MG63 (cell line): ENCODE measurements at regions not wholly inside any gene's neighbourhood (a gene's known extent, or its start where the extent isn't known, plus 50 kb on each side); places are given as distances from the start of the nearest gene placed in this dataset.

ENCODE experiments used
- DNase-seq: peaks from one replicate; pipeline ENCODE4 v3.0.0-alpha.2; 2020
- H3K27me3 ChIP-seq: fragments of 250-450 bp; sonication (Bioruptor Pico); 2 replicates; pipeline ENCODE4 v1.5.1; 2020; ENCODE audit warnings: mild to moderate bottlenecking, moderate library complexity
- H3K36me3 ChIP-seq: fragments of 250-450 bp; sonication (Bioruptor Pico); 2 replicates; pipeline ENCODE4 v1.5.1; 2020; ENCODE audit warnings: mild to moderate bottlenecking, moderate library complexity
- H3K4me3 ChIP-seq: fragments of 250-450 bp; sonication (Bioruptor Pico); 2 replicates; pipeline ENCODE4 v1.5.1; 2020; ENCODE audit warnings: mild to moderate bottlenecking, moderate library complexity
- H3K9me3 ChIP-seq: fragments of 250-450 bp; sonication (Bioruptor Pico); 2 replicates; pipeline ENCODE4 v1.5.1; 2020; ENCODE audit warnings: mild to moderate bottlenecking, moderate library complexity

DNA sequence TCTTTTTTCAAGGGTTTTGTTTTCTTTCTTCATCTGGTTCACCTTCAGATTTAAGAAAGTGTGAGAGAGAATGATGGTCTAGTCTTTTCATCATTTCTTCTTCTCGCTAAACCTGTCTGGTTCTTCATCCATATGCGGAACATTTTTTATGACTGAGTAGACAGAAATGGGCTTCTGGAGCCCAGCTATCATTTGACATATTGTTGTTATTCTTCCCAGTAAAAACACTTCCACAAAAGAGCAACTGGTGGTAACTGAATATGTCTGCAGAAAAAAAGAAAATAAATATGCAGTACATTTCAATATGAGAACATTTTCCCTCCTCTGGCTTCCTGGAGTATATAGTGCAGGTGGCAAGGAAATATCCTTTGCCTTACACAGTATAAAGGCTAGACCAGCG, 209.5 kb downstream of the JCAD start:
- no peaks in the 10 kb centered on the region for H3K9me3 ChIP-seq
- no peaks in the 10 kb centered on the region; the same call in 1 of the 2 replicates for H3K36me3 ChIP-seq
- H3K4me3 ChIP-seq, result peak overlapping the region; percentile 21; the same call in 1 of the 2 replicates
- H3K27me3 ChIP-seq, result no peaks in the 10 kb centered on the region
- DNase-seq, result no peak

DNA sequence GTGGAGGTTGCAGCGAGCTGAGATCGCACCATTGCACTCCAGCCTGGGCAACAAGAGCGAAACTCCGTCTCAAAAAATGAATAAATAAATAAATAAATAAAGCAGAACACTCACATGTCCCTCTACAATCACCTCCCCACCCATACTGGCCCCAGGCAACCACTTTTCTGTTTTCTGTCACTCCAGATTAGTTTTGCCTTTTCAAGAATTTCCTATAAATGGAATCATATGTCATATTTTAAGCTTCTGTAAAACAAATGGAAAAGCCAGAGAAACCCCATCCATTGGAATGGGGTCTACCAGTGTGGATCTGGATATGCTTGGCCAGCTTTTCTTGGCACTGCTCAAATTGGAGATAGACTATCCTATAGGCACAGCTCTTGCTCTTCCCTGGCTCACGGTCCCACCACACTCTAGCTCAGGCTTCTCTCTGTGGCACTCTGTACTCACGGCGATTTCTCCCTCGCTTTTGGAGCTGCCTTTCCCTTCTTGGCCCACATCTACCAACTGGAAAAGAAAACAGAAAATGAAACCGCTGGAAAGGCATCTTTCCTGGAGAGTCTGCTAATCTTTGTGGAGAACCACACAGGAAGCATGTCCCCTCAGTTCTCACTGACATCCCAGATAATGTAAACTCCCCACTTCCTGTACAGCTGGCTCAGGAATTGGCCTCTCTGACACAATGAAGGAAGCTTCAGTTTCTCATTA, 210.1 kb downstream of the JCAD start:
- Histone ChIP-seq H3K27me3 (no peaks in the 10 kb centered on the region), H3K4me3 (peak overlapping the region; percentile 21), H3K9me3 (no peaks in the 10 kb centered on the region), H3K36me3 (no peaks in the 10 kb centered on the region; the same call in 1 of the 2 replicates)
- DNase-seq, result peak; percentile 63

DNA sequence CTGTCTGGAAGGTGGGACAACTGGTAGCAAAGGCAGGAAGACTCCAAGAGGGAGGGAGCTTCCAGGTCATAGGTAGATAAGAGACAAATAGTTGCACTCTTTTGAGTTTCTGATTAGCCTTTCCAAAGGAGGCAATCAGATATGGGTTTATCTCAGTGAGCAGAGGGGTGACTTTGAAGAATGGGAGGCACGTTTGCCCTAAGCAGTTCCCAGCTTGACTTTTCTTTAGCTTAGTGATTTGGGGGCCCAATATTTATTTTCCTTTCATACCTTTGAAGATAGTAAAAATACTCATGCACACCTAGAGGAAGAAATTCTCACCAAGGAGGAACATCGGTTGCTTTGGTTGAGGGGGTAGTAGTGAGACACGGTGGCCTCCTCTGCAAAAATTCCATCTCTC, 212.1 kb upstream of the SVIL start:
- no peaks in the 10 kb centered on the region; the same call in 1 of the 2 replicates for H3K36me3 ChIP-seq
- no peaks in the 10 kb centered on the region for H3K27me3 ChIP-seq
- no peak for DNase-seq
- H3K9me3 ChIP-seq, result no peaks in the 10 kb centered on the region
- H3K4me3 ChIP-seq, result no peak overlapping the region

DNA sequence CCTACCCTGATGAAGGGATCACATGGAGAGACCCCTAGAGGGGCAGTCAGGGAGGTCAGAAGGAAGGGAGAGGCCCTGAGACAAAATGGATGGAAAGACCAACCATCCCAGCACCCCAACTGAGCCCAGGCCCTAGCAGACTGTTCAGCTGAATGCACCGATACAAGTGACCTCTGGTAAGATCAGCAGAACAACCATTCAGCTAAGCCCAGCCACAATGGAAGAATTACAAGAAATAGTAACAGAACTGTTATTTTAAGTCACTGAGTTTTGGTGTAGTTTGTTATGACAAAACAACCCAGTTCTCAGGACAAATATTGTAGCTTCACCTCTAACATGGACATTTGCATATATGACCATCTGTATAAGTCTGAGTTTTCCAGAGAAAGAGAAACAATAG, 210.4 kb upstream of the SVIL start:
- Histone ChIP-seq H3K36me3 (no peaks in the 10 kb centered on the region; the same call in 1 of the 2 replicates), H3K4me3 (no peak overlapping the region), H3K27me3 (no peaks in the 10 kb centered on the region), H3K9me3 (no peaks in the 10 kb centered on the region)
- no peak for DNase-seq

- Histone ChIP-seq H3K27me3 (no peaks in the 10 kb centered on the region), H3K36me3 (no peaks in the 10 kb centered on the region), H3K4me3 (no peak overlapping the region), H3K9me3 (no peaks in the 10 kb centered on the region)
- DNase-seq, result no peak
These were observed 208.4 kb upstream of the SVIL start for GRCh38 chr10:29843143-29843542.

DNA sequence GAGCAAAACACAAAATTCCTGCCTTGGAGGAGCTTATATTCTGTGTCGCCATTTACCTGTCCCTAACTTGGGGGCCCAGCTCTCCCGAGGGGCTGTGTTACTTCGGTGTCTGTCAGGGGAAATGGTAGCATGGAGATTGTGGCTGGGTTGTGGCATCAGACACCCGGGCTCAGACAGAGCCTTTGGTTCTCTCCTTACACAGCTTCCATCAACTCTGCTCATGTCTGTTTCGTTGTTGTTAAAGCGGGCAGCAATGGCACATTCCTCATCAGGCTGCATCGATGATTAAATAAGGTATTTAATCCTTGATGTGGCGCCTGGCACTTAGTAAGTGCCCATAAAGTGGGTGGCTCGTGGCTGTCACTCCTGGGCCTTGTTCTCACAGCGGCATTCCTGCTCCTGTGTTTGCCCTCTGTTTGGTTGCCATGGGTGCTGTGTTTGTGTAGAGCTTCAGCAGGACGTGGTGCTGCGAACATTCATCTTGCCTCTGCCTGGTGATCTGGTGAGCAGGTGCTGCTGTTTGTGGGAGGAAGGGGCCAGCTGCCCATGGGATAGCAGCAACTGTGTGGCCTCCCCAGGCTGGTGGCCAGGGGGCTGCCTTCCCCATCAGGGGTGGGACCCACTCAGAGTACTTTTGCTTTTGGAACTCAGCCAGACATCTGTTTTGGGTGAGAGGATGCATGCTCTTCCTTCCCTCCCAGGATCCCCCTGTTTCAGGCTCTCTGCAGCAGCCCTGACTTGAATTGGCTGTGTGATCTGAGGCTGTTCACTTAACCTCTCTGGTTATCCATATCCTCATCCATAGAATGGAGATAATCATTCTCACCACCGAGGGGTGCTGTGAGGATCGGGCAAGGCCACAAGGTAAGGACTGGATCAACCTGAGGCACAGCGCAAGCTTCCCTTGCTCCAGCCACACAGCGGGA, 207.2 kb upstream of the SVIL start:
- H3K27me3 ChIP-seq, result no peaks in the 10 kb centered on the region

GRCh38 chr10:29840516-29841276, 205.9 kb upstream of the SVIL start:
- DNase-seq, result no peak
- H3K36me3 ChIP-seq, result no peaks in the 10 kb centered on the region
- H3K27me3 ChIP-seq, result no peaks in the 10 kb centered on the region
- H3K4me3 ChIP-seq, result no peak overlapping the region
- H3K9me3 ChIP-seq, result no peaks in the 10 kb centered on the region

More for the DNA sequence above, 207.2 kb upstream of the SVIL start:
- DNase-seq, result no peak
- no peaks in the 10 kb centered on the region for H3K9me3 ChIP-seq
- H3K4me3 ChIP-seq, result no peak overlapping the region
- no peaks in the 10 kb centered on the region for H3K36me3 ChIP-seq

DNA sequence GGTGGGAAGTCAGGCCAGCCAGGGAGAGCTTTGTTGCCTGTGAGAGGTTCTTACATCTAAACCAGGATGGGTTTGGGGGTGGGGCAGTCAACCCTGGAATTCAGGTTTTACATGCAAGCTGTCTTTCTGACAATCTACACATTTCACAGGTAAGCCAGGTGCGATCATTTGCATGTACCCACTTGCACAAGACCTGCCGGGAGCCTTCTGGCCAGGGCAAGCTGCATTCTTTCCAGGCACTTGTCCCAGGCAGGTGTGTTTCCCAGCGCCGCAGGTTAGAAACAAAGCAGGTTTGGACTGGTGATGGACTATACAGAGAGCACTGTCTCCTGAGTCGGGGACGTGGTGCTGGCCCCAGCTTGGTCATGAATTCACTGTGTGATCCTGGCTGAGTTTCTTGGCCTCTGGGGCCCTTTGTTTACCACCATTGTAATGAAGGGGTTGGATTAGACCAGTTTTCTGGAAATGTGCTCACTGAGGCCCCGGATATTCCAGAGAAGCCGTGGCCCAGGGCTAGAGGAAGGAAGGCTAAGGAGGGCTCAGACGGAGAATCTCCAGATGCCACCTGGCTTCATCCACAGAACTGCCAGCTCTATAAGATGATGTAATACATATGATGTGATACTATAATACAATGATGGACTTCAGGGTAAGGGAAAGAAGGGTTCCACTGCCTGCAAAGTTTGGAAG, 205.2 kb upstream of the SVIL start:
- no peaks in the 10 kb centered on the region for H3K36me3 ChIP-seq
- DNase-seq, result no peak
- no peak overlapping the region for H3K4me3 ChIP-seq
- H3K27me3 ChIP-seq, result no peaks in the 10 kb centered on the region
- no peaks in the 10 kb centered on the region for H3K9me3 ChIP-seq

DNA sequence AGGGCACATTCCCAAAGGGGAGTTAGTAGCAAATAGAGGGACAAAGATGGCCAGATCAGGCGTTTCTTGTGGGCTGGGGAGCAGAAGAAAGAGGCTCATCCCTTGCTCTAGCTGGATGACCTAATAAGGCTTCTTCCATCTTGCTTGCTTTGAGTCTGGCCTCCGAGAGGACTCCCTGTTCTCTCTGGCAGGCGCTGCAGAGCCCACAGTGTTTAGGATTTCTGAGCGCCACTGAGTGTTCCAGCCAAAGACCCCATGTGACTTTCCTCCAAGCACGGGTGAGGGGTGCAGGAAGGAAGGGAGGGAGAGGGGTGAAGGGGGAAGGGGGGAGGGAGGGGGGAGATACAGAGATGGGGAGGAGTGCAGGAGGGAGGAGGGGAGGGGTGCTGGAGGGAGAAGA, 203.8 kb upstream of the SVIL start:
- Histone ChIP-seq H3K9me3 (no peaks in the 10 kb centered on the region), H3K27me3 (no peaks in the 10 kb centered on the region), H3K36me3 (no peaks in the 10 kb centered on the region), H3K4me3 (no peak overlapping the region)
- DNase-seq, result no peak

GRCh38 chr10:29837586-29837985, 202.8 kb upstream of the SVIL start:
- Histone ChIP-seq H3K36me3 (no peaks in the 10 kb centered on the region), H3K27me3 (no peaks in the 10 kb centered on the region), H3K4me3 (no peak overlapping the region), H3K9me3 (no peaks in the 10 kb centered on the region)
- DNase-seq, result no peak

GRCh38 chr10:29836396-29836795, 201.6 kb upstream of the SVIL start:
- H3K36me3 ChIP-seq, result no peaks in the 10 kb centered on the region
- no peaks in the 10 kb centered on the region for H3K9me3 ChIP-seq
- no peaks in the 10 kb centered on the region for H3K27me3 ChIP-seq
- no peak overlapping the region for H3K4me3 ChIP-seq
- DNase-seq, result no peak

DNA sequence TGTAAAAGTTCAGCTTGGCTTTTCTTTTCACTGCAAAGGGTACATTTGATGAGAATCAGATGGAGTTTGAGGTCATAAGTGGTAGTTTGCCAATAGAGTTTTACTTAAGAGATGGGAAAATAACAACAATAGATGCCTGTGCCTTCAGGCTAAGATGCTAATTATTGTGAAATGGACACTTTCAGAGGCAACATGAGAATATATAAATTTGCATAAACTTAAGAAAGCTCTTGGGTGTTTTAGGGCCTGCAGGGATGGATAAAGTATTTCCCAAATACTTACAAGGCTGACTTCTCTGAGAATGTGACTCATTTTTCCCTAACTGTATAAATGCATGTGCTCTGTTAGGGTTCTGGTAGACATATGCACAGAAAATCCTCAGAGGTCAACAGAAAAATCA, 200.3 kb upstream of the SVIL start:
- DNase-seq, result no peak
- Histone ChIP-seq H3K4me3 (no peak overlapping the region), H3K9me3 (no peaks in the 10 kb centered on the region), H3K27me3 (no peaks in the 10 kb centered on the region), H3K36me3 (no peaks in the 10 kb centered on the region)

GRCh38 chr10:29830531-29831512, 196.1 kb upstream of the SVIL start:
- Histone ChIP-seq H3K36me3 (no peaks in the 10 kb centered on the region), H3K9me3 (peaks cover 3% of the 10 kb centered on the region; the same call in 1 of the 2 replicates), H3K4me3 (no peak overlapping the region), H3K27me3 (no peaks in the 10 kb centered on the region)
- no peak for DNase-seq

DNA sequence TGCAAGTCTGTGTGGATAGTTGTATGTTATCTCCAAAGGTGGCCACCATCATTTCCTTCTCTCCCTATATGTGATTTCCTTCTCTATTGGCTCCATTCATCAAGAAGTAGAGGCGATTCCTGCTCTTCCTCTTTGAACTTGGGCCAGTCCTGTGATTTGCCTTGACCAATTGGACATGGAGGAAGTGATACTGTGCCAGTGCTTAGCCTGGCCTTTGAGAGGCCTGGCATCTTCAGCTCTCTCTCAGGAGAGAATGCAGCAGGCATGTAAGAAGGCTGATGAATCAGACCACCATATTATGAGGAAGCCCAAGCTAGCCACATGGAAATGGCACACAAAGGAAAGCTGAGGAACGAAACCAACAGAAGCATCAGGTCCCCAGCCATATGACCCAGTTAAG, 195.0 kb upstream of the SVIL start:
- Histone ChIP-seq H3K4me3 (no peak overlapping the region), H3K27me3 (no peaks in the 10 kb centered on the region), H3K36me3 (no peaks in the 10 kb centered on the region), H3K9me3 (peaks cover 3% of the 10 kb centered on the region; the same call in 1 of the 2 replicates)
- DNase-seq, result no peak

DNA sequence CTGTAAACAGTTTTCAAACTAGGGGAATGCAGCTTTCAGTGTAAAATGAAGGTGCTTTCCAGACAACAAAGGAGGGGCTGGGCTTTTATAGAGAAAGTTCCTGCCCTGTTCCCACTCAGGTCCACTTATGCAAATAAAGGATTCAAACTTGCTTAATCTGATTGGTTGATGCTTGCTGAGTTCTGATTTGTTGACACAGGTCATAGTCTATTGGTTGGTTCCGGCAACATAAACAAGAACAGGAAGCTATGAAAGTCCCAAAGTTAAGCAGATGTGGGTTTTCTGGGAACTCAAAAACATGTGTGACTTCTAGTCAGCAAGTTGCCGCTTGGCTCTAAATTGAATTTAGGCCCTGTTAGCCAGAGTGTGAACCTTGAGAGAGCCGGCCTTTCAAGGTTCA, 194.2 kb upstream of the SVIL start:
- Histone ChIP-seq H3K4me3 (no peak overlapping the region), H3K36me3 (no peaks in the 10 kb centered on the region), H3K9me3 (peaks cover 3% of the 10 kb centered on the region; the same call in 1 of the 2 replicates), H3K27me3 (no peaks in the 10 kb centered on the region)
- no peak for DNase-seq
